Fibroblast of villous mesenchyme (primary cell): ENCODE measurements at regions not wholly inside any gene's neighbourhood (a gene's known extent, or its start where the extent isn't known, plus 50 kb on each side); places are given as distances from the start of the nearest gene placed in this dataset.
"Not testable (repeated sequence)": the region's sequence is repeated elsewhere in the genome, so short reads cannot be mapped to it uniquely, and the experiment has no call there.

Experiments
- DNase-seq: peaks from one replicate; pipeline ENCODE4 v3.0.0-alpha.2; 2010; ENCODE audit warnings: low read depth
- H3K4me3 ChIP-seq: 2 replicates; pipeline ENCODE4 v1.5.1; 2011; ENCODE audit warnings: low read depth, mild to moderate bottlenecking, low read length
- TF ChIP-seq, protein P1 (sequence below): IDR thresholded peaks from 2 replicates; pipeline ENCODE4 v1.5.1; 2012; ENCODE audit warnings: low read depth, mild to moderate bottlenecking, low read length; ENCODE audit not compliant: insufficient read depth

DNA sequence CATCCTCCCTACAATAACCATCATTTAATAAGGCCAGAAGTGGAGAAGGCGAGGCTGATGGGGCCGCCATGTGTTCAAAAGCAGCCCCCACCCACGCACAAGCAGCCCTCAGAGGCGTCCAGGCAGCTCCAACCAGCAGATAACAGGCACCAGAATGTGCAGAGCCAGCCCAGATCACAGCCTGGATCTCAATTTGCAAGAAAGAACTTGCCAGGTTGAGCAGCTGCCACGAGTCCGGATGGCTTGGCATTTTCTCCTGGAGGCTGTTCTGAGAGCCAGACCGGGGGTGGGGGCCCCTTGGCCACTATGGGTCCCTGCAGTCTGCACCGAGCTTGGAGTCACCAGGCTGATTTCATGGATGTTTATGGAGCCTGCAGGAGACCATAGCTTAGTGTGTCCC lies 338.1 kb downstream of the PREX1 start:
- no peak overlapping the region for H3K4me3 ChIP-seq
- TF ChIP-seq, protein P1, sequence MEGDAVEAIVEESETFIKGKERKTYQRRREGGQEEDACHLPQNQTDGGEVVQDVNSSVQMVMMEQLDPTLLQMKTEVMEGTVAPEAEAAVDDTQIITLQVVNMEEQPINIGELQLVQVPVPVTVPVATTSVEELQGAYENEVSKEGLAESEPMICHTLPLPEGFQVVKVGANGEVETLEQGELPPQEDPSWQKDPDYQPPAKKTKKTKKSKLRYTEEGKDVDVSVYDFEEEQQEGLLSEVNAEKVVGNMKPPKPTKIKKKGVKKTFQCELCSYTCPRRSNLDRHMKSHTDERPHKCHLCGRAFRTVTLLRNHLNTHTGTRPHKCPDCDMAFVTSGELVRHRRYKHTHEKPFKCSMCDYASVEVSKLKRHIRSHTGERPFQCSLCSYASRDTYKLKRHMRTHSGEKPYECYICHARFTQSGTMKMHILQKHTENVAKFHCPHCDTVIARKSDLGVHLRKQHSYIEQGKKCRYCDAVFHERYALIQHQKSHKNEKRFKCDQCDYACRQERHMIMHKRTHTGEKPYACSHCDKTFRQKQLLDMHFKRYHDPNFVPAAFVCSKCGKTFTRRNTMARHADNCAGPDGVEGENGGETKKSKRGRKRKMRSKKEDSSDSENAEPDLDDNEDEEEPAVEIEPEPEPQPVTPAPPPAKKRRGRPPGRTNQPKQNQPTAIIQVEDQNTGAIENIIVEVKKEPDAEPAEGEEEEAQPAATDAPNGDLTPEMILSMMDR = no peak
- no peak for DNase-seq

DNA sequence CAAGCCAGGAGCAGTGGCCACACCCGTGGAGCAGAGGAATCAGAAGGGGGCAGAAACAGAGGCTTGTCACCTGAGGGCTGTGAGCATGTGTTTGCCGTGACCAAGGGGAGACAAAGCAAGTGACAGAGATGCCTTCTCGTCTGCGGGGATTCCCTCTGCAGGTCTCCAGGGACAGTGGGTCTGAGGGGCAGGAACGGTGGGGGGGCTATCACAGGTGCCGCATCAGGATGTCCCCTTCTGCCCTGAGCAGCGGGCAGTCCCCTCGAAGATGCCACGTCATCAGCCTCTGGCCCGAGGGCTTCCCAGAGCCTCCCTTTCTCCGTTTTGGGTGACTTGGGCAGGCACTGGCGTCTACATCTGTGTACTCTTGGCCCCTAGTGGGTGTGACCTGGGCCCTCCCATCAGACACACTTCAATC lies 338.7 kb downstream of the PREX1 start:
- TF ChIP-seq, protein P1 = no peak
- no peak overlapping the region for H3K4me3 ChIP-seq
- DNase-seq = no peak

DNA sequence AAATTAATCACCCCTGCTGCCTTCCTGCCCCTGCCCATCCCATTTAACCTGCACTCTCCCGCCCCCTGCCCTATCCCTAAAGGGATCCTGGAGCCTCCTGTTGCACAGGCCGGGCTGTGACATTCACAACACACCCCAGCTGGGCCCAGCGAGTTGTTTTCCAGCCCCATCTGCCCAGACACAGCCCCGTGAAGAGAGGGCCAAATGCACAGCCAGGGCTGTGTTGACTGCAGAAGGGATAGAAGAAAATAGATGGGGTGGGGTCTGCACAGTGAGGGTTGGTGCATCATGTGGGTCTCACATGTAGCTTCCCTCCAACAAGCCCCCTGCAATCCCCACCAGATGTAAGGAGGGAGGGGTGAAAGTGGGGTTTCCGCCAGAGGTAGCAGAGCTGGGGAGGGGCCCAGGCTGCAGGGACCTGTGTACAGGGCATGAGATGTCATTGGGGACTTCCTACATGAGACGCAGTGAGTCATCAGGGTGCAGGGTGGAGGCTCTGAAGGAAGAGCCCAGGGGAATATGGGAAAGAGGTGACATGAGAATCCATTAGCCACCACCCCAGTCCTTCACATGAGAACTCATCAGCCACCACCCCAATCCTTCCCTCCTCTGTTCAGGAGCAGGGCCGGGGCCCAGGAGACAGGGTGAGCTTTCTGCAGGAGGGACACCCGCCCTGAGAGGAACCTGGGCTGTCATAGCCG lies 339.3 kb downstream of the PREX1 start:
- not testable (repeated sequence) for DNase-seq, H3K4me3 ChIP-seq

DNA sequence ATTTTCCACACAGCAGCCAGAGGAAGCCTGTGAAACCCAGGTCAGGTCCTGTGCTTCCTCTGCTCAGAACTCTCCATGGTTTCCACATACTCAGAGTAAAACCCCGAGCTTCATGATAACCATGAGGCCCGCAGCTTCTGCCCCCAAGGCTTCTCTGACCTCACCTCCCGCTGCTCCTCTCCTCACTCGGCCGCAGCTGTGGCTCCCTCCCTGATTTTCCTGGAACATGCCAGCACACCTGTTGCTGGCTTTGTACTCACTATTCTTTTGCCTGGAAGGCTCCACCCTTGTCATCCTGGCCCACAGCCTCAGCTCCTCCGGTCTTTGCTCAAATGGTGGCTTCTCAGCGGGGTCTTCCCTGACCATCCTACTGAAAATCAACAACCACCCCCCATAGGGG lies 341.7 kb downstream of the PREX1 start:
- TF ChIP-seq, protein P1 = no peak
- H3K4me3 ChIP-seq = no peak overlapping the region
- DNase-seq = no peak

DNA sequence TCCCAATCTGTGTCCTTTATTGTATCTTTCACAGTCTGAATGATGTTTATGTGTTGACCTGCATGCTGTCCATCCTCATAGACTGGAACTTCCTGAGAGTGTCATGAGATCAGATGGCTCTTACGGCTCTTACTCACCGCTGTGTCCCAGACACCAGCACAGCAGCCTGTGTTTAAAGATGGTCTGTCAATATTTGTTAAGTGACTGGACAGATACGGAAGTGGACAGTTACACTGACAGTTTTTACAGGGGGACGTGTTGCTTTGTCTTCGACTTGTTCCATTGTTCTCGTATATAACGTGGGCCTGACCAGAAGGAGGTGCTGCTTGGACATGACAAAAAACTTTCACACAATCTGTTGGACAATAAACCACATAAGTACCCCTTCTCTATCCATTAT lies 342.6 kb downstream of the PREX1 start:
- H3K4me3 ChIP-seq, DNase-seq: not testable (repeated sequence)

DNA sequence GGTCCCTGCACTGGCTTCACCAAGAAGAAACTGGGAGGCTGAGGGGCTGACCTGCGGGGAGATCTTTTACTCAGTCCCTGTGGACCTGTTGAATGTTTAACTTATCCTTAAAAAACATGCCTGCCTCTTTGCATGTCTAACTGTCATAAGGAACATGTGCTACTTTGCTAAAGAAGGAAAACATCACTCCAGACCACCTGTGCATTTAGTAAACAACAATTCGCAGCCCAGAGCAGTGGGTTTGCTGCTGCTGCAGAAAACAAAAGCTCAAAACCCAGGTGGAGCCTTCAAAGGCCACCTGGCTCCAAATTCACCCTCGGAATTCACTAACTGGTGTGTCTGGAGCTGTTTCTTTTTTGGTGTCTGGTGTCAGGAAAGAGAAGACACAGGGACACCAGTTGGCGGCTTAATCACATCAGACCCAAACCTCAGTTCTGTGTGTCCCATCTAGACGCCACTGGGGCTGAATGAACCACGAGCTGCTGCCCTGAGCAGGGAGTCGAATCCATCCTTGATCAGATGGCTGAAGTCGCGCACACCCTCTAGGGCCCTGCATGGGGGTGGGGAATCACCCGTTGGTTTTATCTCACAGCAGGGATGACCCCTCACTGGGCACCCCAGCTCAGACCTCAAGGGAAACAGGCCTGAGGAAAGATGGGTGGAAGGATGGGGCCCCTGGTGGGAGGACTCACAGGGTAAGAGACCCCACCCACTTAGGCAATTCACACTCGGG lies 344.3 kb downstream of the PREX1 start:
- TF ChIP-seq, protein P1 = no peak
- no peak overlapping the region for H3K4me3 ChIP-seq
- no peak for DNase-seq

DNA sequence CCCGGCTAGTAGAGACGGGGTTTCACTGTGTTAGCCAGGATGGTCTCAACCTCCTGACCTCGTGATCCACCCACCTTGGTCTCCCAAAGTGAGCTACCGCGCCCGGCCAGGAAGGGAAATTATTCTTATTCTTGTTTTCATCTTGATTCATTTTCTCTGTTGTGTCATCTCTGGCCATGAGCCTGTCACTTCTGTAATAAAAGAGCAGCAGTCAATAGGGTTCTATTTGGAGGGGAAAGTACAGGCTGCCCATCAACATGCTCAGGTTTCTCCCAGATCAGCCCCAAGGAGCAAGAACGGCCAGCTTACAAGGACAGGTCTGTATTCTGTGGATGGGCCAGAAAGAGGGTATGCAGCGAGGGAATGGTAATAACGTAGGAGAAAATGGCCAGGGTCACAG lies 345.0 kb downstream of the PREX1 start:
- no peak overlapping the region for H3K4me3 ChIP-seq
- DNase-seq = no peak
- TF ChIP-seq, protein P1 = no peak
